ENCODE measurements at regions not wholly inside any gene's neighbourhood (a gene's known extent, or its start where the extent isn't known, plus 50 kb on each side); places are given as distances from the start of the nearest gene placed in this dataset.

DNA sequence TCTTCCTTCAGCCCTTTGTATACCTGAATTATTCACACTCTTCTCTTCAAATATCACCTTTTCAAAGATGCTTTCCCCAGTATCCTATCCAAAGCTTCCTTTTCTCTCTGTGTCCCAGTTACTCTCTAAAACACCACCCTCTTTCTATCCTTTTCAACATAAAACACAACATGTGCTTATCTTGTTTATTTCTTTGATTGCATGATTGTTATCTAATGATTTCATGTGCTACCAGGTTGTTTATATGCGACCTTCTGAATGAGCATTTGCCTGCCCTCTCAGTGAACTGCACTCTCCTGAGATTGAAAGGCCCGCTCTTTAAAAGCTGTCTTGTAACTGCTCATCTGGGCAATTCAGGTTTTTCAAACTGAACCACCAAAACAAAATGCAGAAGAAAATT is 97.7 kb upstream of the FGGY start:
- TF ChIP-seq, protein P1, sequence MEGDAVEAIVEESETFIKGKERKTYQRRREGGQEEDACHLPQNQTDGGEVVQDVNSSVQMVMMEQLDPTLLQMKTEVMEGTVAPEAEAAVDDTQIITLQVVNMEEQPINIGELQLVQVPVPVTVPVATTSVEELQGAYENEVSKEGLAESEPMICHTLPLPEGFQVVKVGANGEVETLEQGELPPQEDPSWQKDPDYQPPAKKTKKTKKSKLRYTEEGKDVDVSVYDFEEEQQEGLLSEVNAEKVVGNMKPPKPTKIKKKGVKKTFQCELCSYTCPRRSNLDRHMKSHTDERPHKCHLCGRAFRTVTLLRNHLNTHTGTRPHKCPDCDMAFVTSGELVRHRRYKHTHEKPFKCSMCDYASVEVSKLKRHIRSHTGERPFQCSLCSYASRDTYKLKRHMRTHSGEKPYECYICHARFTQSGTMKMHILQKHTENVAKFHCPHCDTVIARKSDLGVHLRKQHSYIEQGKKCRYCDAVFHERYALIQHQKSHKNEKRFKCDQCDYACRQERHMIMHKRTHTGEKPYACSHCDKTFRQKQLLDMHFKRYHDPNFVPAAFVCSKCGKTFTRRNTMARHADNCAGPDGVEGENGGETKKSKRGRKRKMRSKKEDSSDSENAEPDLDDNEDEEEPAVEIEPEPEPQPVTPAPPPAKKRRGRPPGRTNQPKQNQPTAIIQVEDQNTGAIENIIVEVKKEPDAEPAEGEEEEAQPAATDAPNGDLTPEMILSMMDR (IDR thresholded peaks at IDR 0.05), result no peak
- no peak for TF ChIP-seq POLR2A (IDR thresholded peaks at IDR 0.05)
- no peak for TF ChIP-seq EP300 (IDR thresholded peaks at IDR 0.05)
- no peak for TF ChIP-seq POLR2AphosphoS5 (IDR thresholded peaks at IDR 0.05)
